NCI-H1930 (cell line): ENCODE measurements at regions not wholly inside any gene's neighbourhood (a gene's known extent, or its start where the extent isn't known, plus 50 kb on each side); places are given as distances from the start of the nearest gene placed in this dataset.
"Not testable (repeated sequence)": the region's sequence is repeated elsewhere in the genome, so short reads cannot be mapped to it uniquely, and the experiment has no call there.

Experiments
- DNase-seq, 2 experiments: peaks; one replicate each; lab custom pipeline; 2025; lab: John Stamatoyannopoulos, UW

GRCh38 chr10:125235093-125236069 lies 75.0 kb upstream of the CTBP2 start:
- no peak for DNase-seq

- DNase-seq: not testable (repeated sequence)
Observed at GRCh38 chr10:125234576-125234975, 74.2 kb upstream of the CTBP2 start.

DNA sequence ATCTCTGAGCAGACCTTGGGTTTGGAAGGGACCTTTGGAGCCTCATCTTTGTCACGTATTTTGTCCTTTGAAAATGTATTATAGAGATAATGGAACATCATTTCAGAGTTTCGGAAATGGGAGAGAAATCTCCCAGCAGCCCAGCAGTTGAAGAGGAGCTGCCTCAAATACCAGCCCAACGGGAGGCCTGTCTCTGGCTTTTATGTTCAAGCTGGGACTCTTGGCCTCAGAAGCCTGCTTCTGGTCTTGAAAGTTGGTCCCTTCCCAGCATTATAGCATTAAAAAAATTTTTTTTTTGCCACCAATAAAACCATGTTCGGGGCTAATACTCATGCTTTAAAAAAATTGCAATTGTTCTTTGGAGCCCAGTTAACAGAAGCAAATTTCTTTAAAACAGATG lies 73.4 kb upstream of the CTBP2 start:
- DNase-seq: no peak

GRCh38 chr10:125232841-125233240 lies 72.5 kb upstream of the CTBP2 start:
- no peak for DNase-seq

DNA sequence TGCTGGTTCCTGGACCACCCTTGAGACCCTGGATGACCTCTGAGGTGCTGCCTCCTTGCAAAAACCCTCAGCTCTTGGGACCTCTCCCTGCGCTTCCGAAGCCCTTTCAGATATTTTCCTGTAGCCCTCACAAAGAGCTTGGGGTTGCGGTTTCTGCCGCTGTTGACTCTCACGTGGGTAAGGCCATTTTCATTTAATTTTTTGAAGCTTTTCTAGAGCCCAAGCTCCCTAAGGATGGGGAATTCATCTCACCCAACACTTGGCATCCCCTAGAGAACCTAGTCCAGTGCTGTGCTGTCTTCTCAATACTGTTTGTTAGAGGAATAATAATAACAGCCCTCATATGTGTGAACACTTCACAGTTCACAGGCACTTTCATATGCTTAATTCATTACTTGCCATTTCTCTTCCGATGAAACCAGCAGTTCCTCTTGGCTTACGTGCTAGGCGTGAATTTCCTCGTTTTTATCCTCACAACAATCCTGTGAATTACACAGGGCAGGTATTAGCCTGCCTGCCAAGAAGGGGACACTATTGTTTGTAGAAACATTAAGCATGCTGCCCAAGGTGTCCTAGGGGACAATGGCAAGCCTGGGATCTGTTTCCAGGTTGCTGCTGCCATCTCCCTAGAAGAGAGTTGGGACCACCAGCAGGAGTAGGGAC lies 71.6 kb upstream of the CTBP2 start:
- no peak for DNase-seq

GRCh38 chr10:125231116-125231812 lies 70.9 kb upstream of the CTBP2 start:
- no peak for DNase-seq

DNA sequence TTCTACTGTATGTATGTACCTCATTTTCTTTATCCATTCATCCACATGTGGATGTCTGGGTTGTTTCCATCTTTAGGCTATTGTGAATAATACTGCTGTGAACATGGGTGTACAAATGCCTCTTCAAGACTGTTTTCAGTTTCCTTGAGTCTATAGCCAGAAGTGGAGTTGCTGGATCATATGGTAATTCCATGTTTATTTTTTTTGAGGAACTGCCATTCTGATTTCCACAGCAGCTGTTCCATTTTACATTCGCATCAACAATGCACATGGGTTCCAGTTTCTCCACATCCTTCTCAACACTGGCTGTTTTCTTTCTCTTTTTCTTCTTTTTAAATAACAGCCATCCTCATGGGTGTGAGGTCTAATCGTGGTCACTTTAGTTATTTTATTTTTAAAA lies 69.9 kb upstream of the CTBP2 start:
- DNase-seq: no peak

GRCh38 chr10:125228245-125228940 lies 68.0 kb upstream of the CTBP2 start:
- not testable (repeated sequence) for DNase-seq

- DNase-seq: no peak
Observed at GRCh38 chr10:125227546-125227945, 67.2 kb upstream of the CTBP2 start.

DNA sequence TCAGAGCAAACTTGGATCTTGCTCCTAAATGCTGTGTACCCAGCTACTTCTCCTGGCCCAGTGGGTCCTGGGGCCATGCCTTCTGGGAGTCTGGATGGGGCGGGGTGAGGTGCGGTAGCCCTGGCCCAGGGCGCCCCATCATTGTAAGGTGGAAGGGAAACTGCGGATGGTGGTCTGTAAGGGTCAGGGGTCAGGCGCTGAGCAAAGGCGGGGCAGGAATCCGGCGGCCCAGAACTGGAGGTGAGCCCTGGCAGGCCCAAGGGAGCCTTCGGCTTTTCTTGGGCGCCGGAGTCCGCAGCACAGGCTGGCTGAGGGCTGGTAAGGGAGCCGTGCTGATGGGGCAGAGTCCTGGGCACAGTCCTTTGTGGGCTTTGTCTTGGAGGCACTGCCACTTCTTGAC lies 66.5 kb upstream of the CTBP2 start:
- DNase-seq: no peak

DNA sequence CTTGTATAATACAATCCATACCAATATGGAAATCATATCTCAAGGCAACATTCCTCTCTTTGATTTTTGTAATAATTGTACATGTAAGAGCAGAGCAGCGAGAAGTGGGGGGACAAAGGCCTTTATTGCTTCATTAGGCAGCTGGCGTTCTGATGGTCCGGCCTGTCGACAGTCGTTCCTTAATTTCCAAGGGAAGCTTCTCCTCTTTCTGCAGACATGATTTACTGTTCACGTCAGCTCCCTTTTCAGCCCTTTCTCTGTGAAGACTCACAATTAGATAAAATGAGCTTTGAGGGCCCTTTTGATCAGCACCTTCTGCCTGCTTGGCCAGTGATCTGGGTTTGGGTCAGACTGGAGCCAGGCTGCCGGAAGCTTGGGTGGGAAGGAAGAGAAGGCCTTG lies 65.6 kb upstream of the CTBP2 start:
- no peak for DNase-seq

DNA sequence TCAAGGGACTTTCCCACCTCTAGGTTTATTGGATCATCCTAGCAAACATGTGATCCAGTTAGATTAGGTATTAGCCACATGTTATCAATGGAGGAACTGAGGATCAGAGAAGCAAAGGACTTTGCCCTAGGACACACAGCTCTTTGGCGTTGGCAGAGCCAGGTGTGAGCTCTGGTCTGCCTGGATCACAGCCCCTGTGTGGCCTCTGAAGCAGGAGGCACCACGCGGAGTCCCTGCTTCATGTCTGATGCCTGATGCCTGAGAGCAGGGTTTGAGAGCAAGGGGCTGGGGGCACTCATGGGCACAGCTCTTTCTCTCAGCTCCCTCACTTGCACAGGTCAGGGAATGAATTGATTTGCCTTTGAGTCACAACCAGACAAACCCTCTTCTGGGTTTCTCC lies 64.7 kb upstream of the CTBP2 start:
- DNase-seq: no peak

GRCh38 chr10:125222515-125223308 lies 62.3 kb upstream of the CTBP2 start:
- DNase-seq: no peak

GRCh38 chr10:125221716-125222115 lies 61.4 kb upstream of the CTBP2 start:
- no peak for DNase-seq

DNA sequence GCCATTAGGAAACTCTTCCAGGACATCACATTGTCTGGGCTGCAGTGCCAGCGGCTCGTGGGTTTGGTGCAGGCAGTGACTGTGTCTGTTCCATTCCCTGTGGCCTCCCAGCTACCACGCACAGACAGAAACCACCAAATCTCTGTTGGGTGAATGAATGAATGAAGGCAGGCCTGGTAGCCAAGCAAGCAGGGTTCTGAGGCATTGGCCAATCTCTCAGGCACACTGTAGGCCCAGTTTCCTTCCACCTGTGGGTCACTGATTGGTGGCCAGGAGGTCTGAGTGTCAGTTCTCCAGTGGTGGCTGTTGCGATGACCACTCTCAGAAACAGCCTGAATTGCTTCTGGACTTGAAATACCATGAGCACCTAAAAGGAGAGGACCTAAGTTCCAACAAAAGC lies 59.4 kb upstream of the CTBP2 start:
- no peak for DNase-seq

DNA sequence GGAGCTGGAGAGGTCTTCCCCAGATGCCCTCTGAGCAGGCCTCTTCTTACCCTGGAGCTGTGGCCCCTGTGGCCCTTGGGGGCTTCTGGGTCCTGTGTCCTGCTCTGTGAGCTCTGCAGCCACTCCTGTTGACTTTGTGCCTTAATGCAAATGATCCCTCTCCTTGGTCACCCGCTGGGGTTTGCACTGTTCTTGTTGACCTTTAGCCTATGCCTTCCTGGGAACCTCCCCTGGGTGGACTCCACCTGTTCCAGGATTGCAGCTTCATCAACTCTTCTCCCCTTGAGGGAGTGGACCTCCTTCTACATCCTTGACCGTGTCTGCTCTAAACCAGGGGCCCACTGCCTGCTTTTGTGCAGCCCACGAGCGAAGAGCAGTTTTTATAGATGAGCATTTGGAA lies 58.6 kb upstream of the CTBP2 start:
- DNase-seq: no peak

DNA sequence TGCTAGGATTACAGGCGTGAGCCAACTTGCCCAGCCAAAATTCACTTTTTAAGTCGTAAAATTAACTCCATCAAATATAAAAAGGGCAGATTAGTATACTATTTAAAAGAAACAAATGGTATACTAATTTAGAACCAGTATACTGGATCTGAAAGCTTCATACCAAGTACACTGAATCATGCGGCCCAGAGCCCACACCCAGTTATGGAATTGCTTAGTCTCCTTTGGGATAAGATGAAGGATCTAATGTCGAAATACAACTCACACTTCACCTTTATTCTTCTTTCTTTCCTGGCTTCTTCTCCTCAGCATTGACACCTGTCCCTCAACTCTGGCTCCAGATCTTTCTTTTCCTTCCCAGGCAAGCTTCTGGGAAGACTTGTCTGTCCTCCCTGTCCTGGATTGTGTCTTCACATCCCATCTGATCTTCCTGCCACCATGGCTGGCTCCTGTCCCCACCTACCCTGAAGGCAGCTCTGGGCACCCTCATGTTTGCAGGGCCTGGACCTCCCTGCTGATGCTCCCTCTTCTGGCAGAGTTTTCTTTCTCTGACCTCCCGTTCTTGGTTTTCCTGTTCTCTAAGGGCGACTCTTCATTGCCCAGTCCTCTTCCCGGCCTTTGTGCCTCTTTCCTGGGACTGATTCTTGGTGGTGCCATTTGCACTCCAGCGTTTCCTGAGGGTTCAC lies 57.8 kb upstream of the CTBP2 start:
- DNase-seq: no peak

DNA sequence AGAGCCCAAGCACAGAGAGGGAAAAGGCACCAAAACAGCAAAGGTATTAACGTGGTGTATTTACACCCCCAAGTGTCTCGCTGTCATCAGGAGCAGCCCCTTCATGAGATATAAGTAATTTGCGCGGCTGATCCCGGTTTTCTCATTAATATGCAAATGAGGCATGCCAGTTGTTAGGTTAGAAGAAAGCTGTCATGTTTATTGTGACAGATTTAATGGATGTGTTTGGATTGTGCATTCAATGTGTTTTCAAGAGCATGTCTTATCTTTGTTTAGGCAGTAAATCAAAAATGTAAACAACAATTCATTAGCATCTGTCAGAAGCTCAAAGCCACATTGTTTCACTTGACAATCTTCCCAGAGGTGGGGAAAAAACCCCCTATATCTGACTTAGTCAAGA lies 56.5 kb upstream of the CTBP2 start:
- DNase-seq: no peak

GRCh38 chr10:125216309-125216708 lies 55.9 kb upstream of the CTBP2 start:
- DNase-seq: no peak

GRCh38 chr10:125214283-125214570 lies 53.9 kb upstream of the CTBP2 start:
- no peak for DNase-seq
